ENCODE measurements at regions not wholly inside any gene's neighbourhood (a gene's known extent, or its start where the extent isn't known, plus 50 kb on each side); places are given as distances from the start of the nearest gene placed in this dataset.
"Not testable (repeated sequence)": the region's sequence is repeated elsewhere in the genome, so short reads cannot be mapped to it uniquely, and the experiment has no call there.

GRCh38 chr3:135539351-135539750, 426.2 kb upstream of the PPP2R3A start:
- DNase-seq (ENCODE audit: low read depth in 2 of 3, low spot score in 2 of 3) = no peak

GRCh38 chr3:135539854-135540253, 425.7 kb upstream of the PPP2R3A start:
- DNase-seq (ENCODE audit: low read depth in 2 of 3, low spot score in 2 of 3) = no peak

GRCh38 chr3:135549928-135550494, 415.5 kb upstream of the PPP2R3A start:
- DNase-seq (ENCODE audit: low read depth in 2 of 3, low spot score in 2 of 3) = no peak

- no peak for DNase-seq (ENCODE audit: low read depth in 2 of 3, low spot score in 2 of 3)
Observed at GRCh38 chr3:135556174-135556573, 409.4 kb upstream of the PPP2R3A start.

- no peak for DNase-seq (ENCODE audit: low read depth in 2 of 3, low spot score in 2 of 3)
Observed at GRCh38 chr3:135558150-135558783, 407.3 kb upstream of the PPP2R3A start.

GRCh38 chr3:135558906-135559305, 406.6 kb upstream of the PPP2R3A start:
- no peak for DNase-seq (ENCODE audit: low read depth in 2 of 3, low spot score in 2 of 3)

- no peak for DNase-seq (ENCODE audit: low read depth in 2 of 3, low spot score in 2 of 3)
Observed at GRCh38 chr3:135559802-135560201, 405.7 kb upstream of the PPP2R3A start.

- no peak for DNase-seq (ENCODE audit: low read depth in 2 of 3, low spot score in 2 of 3)
Observed at GRCh38 chr3:135560847-135561246, 404.7 kb upstream of the PPP2R3A start.

GRCh38 chr3:135564696-135565095, 400.8 kb upstream of the PPP2R3A start:
- no peak for DNase-seq (ENCODE audit: low read depth in 2 of 3, low spot score in 2 of 3)

GRCh38 chr3:135565546-135565945, 400.0 kb upstream of the PPP2R3A start:
- DNase-seq (ENCODE audit: low read depth in 2 of 3, low spot score in 2 of 3) = no peak

- DNase-seq (ENCODE audit: low read depth in 2 of 3, low spot score in 2 of 3) = no peak
Observed at GRCh38 chr3:135567223-135567622, 398.3 kb upstream of the PPP2R3A start.

GRCh38 chr3:135576751-135577150, 388.8 kb upstream of the PPP2R3A start:
- no peak for DNase-seq (ENCODE audit: low read depth in 2 of 3, low spot score in 2 of 3)

GRCh38 chr3:135581806-135582205, 383.7 kb upstream of the PPP2R3A start:
- no peak for DNase-seq (ENCODE audit: low read depth in 2 of 3, low spot score in 2 of 3)

- DNase-seq (ENCODE audit: low read depth in 2 of 3, low spot score in 2 of 3) = no peak
Observed at GRCh38 chr3:135582800-135583199, 382.7 kb upstream of the PPP2R3A start.

- DNase-seq (ENCODE audit: low read depth in 2 of 3, low spot score in 2 of 3) = no peak
Observed at GRCh38 chr3:135596563-135596962, 369.0 kb upstream of the PPP2R3A start.

GRCh38 chr3:135597855-135598254, 367.7 kb upstream of the PPP2R3A start:
- DNase-seq (ENCODE audit: low read depth in 2 of 3, low spot score in 2 of 3) = no peak

- no peak for DNase-seq (ENCODE audit: low read depth in 2 of 3, low spot score in 2 of 3)
Observed at GRCh38 chr3:135598597-135598996, 366.9 kb upstream of the PPP2R3A start.

GRCh38 chr3:135604512-135604911, 361.0 kb upstream of the PPP2R3A start:
- not testable (repeated sequence) for DNase-seq (ENCODE audit: low read depth in 2 of 3, low spot score in 2 of 3)

GRCh38 chr3:135618123-135618522, 347.4 kb upstream of the PPP2R3A start:
- DNase-seq (ENCODE audit: low read depth in 2 of 3, low spot score in 2 of 3) = no peak

- DNase-seq (ENCODE audit: low read depth in 2 of 3, low spot score in 2 of 3) = no peak
Observed at GRCh38 chr3:135621184-135621920, 344.2 kb upstream of the PPP2R3A start.

- no peak for DNase-seq (ENCODE audit: low read depth in 2 of 3, low spot score in 2 of 3)
Observed at GRCh38 chr3:135622215-135622614, 343.3 kb upstream of the PPP2R3A start.

- no peak for DNase-seq (ENCODE audit: low read depth in 2 of 3, low spot score in 2 of 3)
Observed at GRCh38 chr3:135622656-135623055, 342.9 kb upstream of the PPP2R3A start.

Data from hematopoietic multipotent progenitor cell (in vitro differentiated cells).